Omental fat pad (tissue), 3 donors: ENCODE measurements at regions not wholly inside any gene's neighbourhood (a gene's known extent, or its start where the extent isn't known, plus 50 kb on each side); places are given as distances from the start of the nearest gene placed in this dataset.

Experiments used
- ATAC-seq: fragments of 150-250 bp; one replicate; pipeline ENCODE4 v1.9.1; 2016; ENCODE audit warnings: mild to moderate bottlenecking, moderate library complexity; ENCODE audit not compliant: low FRiP score
- DNase-seq: peaks from one replicate; pipeline ENCODE4 v3.0.0-alpha.2; 2019; ENCODE audit warnings: low spot score
- TF ChIP-seq, protein P1 (sequence below), 3 donors: fragments of 450-650 bp; IDR thresholded peaks; one replicate each; pipeline ENCODE4 v1.5.1; 2016 to 2017; ENCODE audit warnings: antibody characterized with exemption in 3 of 3, mild to moderate bottlenecking in 3 of 3, moderate library complexity in 2 of 3

DNA sequence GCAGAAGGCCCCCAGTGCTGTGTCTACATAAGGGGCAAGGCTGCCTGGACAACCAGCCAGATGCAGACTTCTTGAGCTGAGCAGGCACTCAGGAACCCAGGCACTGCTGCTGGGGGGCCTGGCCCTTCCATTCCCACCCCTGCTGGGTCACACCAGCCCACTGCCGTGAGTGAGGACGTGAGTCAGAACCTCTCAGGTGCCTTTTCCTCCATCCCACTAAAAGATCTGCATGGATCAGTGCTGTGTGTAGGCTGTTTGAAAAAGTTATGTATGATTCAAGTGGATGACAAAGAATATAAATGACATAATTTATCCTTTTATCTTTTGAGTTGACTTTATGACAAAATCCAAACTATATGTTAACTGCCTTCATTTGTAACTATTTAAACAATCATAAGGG lies 499.3 kb downstream of the INHBA start:
- ATAC-seq (no peak), DNase-seq (no peak)
- TF ChIP-seq, protein P1, sequence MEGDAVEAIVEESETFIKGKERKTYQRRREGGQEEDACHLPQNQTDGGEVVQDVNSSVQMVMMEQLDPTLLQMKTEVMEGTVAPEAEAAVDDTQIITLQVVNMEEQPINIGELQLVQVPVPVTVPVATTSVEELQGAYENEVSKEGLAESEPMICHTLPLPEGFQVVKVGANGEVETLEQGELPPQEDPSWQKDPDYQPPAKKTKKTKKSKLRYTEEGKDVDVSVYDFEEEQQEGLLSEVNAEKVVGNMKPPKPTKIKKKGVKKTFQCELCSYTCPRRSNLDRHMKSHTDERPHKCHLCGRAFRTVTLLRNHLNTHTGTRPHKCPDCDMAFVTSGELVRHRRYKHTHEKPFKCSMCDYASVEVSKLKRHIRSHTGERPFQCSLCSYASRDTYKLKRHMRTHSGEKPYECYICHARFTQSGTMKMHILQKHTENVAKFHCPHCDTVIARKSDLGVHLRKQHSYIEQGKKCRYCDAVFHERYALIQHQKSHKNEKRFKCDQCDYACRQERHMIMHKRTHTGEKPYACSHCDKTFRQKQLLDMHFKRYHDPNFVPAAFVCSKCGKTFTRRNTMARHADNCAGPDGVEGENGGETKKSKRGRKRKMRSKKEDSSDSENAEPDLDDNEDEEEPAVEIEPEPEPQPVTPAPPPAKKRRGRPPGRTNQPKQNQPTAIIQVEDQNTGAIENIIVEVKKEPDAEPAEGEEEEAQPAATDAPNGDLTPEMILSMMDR (IDR thresholded peaks at IDR 0.05): no peak

DNA sequence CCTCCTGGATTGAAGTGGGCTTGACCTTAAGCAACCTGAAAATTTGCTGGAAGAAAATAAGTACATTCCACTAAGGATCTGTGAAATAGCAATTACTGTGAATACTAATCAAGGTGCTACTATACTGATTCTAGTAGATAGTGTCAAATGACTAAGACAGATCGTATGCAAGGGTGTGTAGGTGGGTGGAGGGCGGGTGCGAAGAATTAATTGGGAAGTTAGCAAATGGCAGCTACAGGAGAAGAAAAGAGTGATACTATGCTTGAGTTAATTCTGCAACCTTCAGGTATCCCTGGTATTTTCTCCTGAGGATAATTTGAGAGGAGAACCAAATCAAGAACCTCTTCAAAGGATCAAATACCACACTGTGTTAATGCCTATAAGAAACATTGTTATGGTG lies 501.9 kb downstream of the INHBA start:
- no peak for ATAC-seq
- no peak for DNase-seq
- TF ChIP-seq, protein P1 (IDR thresholded peaks at IDR 0.05): no peak

DNA sequence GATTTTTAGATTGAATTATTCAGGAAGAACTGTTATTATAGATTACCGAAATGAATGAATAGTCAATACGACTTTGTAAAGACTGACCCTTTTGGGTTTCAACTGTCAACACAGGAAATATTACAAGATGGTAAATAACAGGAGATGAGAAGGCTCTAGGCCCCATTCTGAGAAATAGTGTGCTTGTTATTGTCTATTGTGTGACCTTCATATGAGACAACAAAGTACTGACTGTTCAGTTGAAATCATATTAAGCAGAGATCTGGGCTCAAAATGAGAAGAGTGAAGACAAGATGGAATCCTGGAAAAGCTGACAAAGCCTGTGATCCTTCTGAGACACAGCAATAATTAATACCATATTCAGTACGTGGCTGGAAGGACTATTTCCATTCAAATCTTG lies 503.8 kb downstream of the INHBA start:
- no peak for DNase-seq
- no peak for ATAC-seq
- TF ChIP-seq, protein P1 (IDR thresholded peaks at IDR 0.05): no peak

- no peak for ATAC-seq
- TF ChIP-seq, protein P1 (IDR thresholded peaks at IDR 0.05): no peak
- no peak for DNase-seq
Observed at GRCh38 chr7:41198502-41198901, 504.4 kb downstream of the INHBA start.

GRCh38 chr7:41197769-41198168 lies 505.1 kb downstream of the INHBA start:
- TF ChIP-seq, protein P1 (IDR thresholded peaks at IDR 0.05): no peak
- DNase-seq: no peak
- no peak for ATAC-seq

- TF ChIP-seq, protein P1 (IDR thresholded peaks at IDR 0.05): no peak
- ATAC-seq (no peak), DNase-seq (no peak)
Observed at GRCh38 chr7:41193738-41194282, 509.1 kb downstream of the INHBA start.

DNA sequence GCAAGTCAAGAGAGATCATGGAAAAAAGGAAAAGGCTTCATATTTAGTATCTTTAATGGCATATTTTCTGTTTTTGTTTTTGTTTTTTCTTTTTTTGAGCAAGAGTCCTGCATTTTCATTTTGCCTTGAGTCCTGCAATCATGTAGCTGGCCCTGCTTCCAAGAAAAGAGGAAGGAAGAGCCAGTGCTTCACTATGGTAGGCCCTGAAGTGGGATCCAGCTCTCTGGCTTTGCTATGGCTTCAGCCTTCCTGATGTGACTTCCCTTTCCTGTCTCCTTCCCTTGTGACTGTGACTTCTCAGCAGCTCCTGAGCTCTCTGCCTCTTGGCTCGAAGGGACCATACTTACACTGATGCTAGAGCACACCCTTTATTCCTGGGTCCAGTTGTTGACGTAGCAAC lies 512.3 kb downstream of the INHBA start:
- no peak for ATAC-seq
- TF ChIP-seq, protein P1 (IDR thresholded peaks at IDR 0.05): no peak
- DNase-seq: no peak
